HEK293 (cell line): ENCODE measurements at regions not wholly inside any gene's neighbourhood (a gene's known extent, or its start where the extent isn't known, plus 50 kb on each side); places are given as distances from the start of the nearest gene placed in this dataset.

ENCODE experiments used
- CTCF ChIA-PET: fragments of 350-600 bp; formaldehyde crosslinking; extraction: SDS; loops from one replicate; lab custom pipeline; 2021; ENCODE audit warnings: antibody characterized with exemption; lab: Yijun Ruan, JAX
- POLR2A ChIA-PET: fragments of 300-600 bp; formaldehyde crosslinking; extraction: SDS; loops from one replicate; lab custom pipeline; 2020; ENCODE audit warnings: antibody characterized with exemption, inconsistent platforms; lab: Yijun Ruan, JAX
- H3K27ac ChIP-seq: fragments of 200-500 bp; sonication (Bioruptor generic); 2 replicates; pipeline ENCODE4 v1.5.1; 2014; ENCODE audit warnings: low read depth, low read length, control low read depth, inconsistent platforms; ENCODE audit errors: extremely low read depth
- H3K36me3 ChIP-seq, 2 experiments: fragments of 200-500 bp in 1 of 2; sonication (Bioruptor generic) in 1 of 2; 1 replicate in 1 of 2; 2 replicates in 1 of 2; pipeline ENCODE4 v1.5.1; 2014 to 2017; ENCODE audit warnings: inconsistent platforms in 2 of 2, low read length in 2 of 2; ENCODE audit not compliant: control insufficient read depth in 2 of 2, insufficient read depth in 1 of 2
- H3K4me1 ChIP-seq: fragments of 200-500 bp; sonication (Bioruptor generic); 2 replicates; pipeline ENCODE4 v1.5.1; 2014; ENCODE audit warnings: mild to moderate bottlenecking, low read length, inconsistent platforms; ENCODE audit not compliant: control insufficient read depth, insufficient read depth
- H3K4me3 ChIP-seq: 2 replicates; pipeline ENCODE4 v1.5.1; 2011; ENCODE audit warnings: low read depth, mild to moderate bottlenecking, control low read depth, low read length, moderate library complexity
- H3K9me3 ChIP-seq: fragments of 200-500 bp; sonication (Bioruptor generic); 2 replicates; pipeline ENCODE4 v1.5.1; 2014; ENCODE audit warnings: low read depth, low read length, inconsistent platforms; ENCODE audit not compliant: control insufficient read depth, insufficient read depth
- KLF1 ChIP-seq: fragments of 450-650 bp; formaldehyde crosslinking; IDR thresholded peaks from 2 replicates; pipeline ENCODE4 v1.5.1; 2016; ENCODE audit warnings: missing biosample characterization, missing genetic modification characterization
- TCF7L2 ChIP-seq: IDR thresholded peaks from 2 replicates; pipeline ENCODE4 v1.6.1; 2011; ENCODE audit warnings: low read depth, mild to moderate bottlenecking, inconsistent platforms, low read length, moderate library complexity, borderline replicate concordance
- YY2 ChIP-seq: fragments of 450-650 bp; formaldehyde crosslinking; IDR thresholded peaks from 2 replicates; pipeline ENCODE4 v1.5.1; 2016; ENCODE audit warnings: missing biosample characterization, missing genetic modification characterization
- ZBTB10 ChIP-seq: fragments of 450-650 bp; formaldehyde crosslinking; IDR thresholded peaks from 2 replicates; pipeline ENCODE4 v1.5.1; 2016; ENCODE audit warnings: missing biosample characterization, missing genetic modification characterization
- ZBTB44 ChIP-seq: fragments of 450-650 bp; IDR thresholded peaks from 2 replicates; pipeline ENCODE4 v1.5.1; 2018; ENCODE audit warnings: missing biosample characterization, mild to moderate bottlenecking, missing genetic modification characterization
- ZNF10 ChIP-seq: fragments of 450-650 bp; formaldehyde crosslinking; IDR thresholded peaks from 2 replicates; pipeline ENCODE4 v1.5.1; 2017; ENCODE audit warnings: missing biosample characterization, missing genetic modification characterization
- ZNF274 ChIP-seq, 2 experiments: fragments of 200-500 bp in 1 of 2; fragments of 450-650 bp in 1 of 2; sonication (Bioruptor generic) in 1 of 2; formaldehyde crosslinking in 1 of 2; IDR thresholded peaks; 2 replicates each; pipeline versions ENCODE4 v1.5.1 to v1.6.1; 2014 to 2016; ENCODE audit warnings: borderline replicate concordance in 1 of 2, inconsistent platforms in 1 of 2, low read length in 1 of 2, missing biosample characterization in 1 of 2, missing genetic modification characterization in 1 of 2
- ZNF398 ChIP-seq: fragments of 450-650 bp; formaldehyde crosslinking; IDR thresholded peaks from 2 replicates; pipeline ENCODE4 v1.5.1; 2017; ENCODE audit warnings: missing biosample characterization, missing genetic modification characterization
- ZNF433 ChIP-seq: fragments of 450-650 bp; formaldehyde crosslinking; IDR thresholded peaks from 2 replicates; pipeline ENCODE4 v1.5.1; 2016; ENCODE audit warnings: missing biosample characterization, missing genetic modification characterization, low read depth
- ZNF501 ChIP-seq: fragments of 450-650 bp; formaldehyde crosslinking; IDR thresholded peaks from 2 replicates; pipeline ENCODE4 v1.5.1; 2016; ENCODE audit warnings: missing biosample characterization, missing genetic modification characterization
- ZNF513 ChIP-seq: fragments of 450-650 bp; IDR thresholded peaks from 2 replicates; pipeline ENCODE4 v1.5.1; 2018; ENCODE audit warnings: missing biosample characterization, missing genetic modification characterization
- ZNF558 ChIP-seq: fragments of 450-650 bp; formaldehyde crosslinking; IDR thresholded peaks from 2 replicates; pipeline ENCODE4 v1.5.1; 2016; ENCODE audit warnings: missing biosample characterization, missing genetic modification characterization
- ZNF621 ChIP-seq: fragments of 450-650 bp; formaldehyde crosslinking; IDR thresholded peaks from 2 replicates; pipeline ENCODE4 v1.5.1; 2017; ENCODE audit warnings: missing biosample characterization, missing genetic modification characterization
- ZNF624 ChIP-seq: fragments of 450-650 bp; formaldehyde crosslinking; IDR thresholded peaks from 2 replicates; pipeline ENCODE4 v1.5.1; 2017; ENCODE audit warnings: missing biosample characterization, missing genetic modification characterization
- ZNF626 ChIP-seq: fragments of 450-650 bp; sonication (Bioruptor Pico); formaldehyde crosslinking; IDR thresholded peaks from 2 replicates; pipeline ENCODE4 v1.5.1; 2018; ENCODE audit warnings: missing biosample characterization, missing genetic modification characterization, inconsistent platforms
- ZNF704 ChIP-seq: fragments of 450-650 bp; formaldehyde crosslinking; IDR thresholded peaks from 2 replicates; pipeline ENCODE4 v1.5.1; 2016; ENCODE audit warnings: missing biosample characterization, missing genetic modification characterization
- ZSCAN30 ChIP-seq: fragments of 450-650 bp; IDR thresholded peaks from 2 replicates; pipeline ENCODE4 v1.5.1; 2018; ENCODE audit warnings: missing biosample characterization, mild to moderate bottlenecking, missing genetic modification characterization, moderate library complexity
- TF ChIP-seq, protein P1 (sequence below): fragments of 450-650 bp; formaldehyde crosslinking; IDR thresholded peaks from 2 replicates; pipeline ENCODE4 v1.5.1; 2016; ENCODE audit warnings: missing biosample characterization, missing genetic modification characterization, borderline replicate concordance

DNA sequence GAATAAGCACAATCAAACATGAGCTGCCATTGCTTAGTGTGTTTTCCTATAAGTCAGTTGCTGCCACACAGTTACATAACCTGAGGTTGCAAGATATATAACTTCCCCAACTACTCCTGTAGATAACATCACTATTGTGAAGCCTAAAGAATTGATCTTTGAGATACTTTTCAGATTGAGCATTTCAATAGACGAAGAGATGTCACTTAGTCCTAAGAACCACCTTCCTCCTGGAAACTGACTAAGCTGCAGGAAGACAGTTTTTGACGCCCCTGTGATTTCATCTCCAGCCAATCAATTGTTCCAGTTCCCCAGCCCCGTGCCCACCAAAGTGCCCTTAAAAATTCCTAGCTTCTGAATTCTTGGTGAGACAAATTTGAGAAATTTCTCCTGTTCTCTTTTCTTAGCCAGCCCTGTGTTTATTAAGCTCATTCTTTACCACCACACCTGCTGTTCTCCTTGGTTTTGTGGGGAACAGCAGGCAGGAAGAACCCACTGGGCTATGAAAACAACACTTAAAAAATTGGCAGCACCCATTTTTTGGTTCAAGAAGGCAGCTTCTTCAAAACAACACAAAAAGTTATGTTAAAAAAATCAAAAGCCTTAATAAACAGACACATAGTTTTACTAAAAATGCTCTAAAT is 317.1 kb upstream of the PABPC4L start:
- Histone ChIP-seq H3K9me3 (no peaks in the 10 kb centered on the region), H3K27ac (no peak overlapping the region), H3K36me3 (no peaks in the 10 kb centered on the region), H3K4me3 (no peak overlapping the region), H3K4me1 (no peaks in the 10 kb centered on the region)
- TF ChIP-seq ZNF704 (tag by site-specific recombination): no peak
- TF ChIP-seq ZNF501 (tag by site-specific recombination): no peak
- no peak for TF ChIP-seq ZBTB10 (tag by site-specific recombination)
- TF ChIP-seq KLF1 (tag by site-specific recombination): no peak
- no peak for TF ChIP-seq ZNF624
- TF ChIP-seq ZNF513 (tag by site-specific recombination): no peak
- TF ChIP-seq, protein P1, sequence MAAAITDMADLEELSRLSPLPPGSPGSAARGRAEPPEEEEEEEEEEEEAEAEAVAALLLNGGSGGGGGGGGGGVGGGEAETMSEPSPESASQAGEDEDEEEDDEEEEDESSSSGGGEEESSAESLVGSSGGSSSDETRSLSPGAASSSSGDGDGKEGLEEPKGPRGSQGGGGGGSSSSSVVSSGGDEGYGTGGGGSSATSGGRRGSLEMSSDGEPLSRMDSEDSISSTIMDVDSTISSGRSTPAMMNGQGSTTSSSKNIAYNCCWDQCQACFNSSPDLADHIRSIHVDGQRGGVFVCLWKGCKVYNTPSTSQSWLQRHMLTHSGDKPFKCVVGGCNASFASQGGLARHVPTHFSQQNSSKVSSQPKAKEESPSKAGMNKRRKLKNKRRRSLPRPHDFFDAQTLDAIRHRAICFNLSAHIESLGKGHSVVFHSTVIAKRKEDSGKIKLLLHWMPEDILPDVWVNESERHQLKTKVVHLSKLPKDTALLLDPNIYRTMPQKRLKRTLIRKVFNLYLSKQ (tag by site-specific recombination): no peak
- no peak for TF ChIP-seq ZNF433 (tag by site-specific recombination)
- TF ChIP-seq ZNF626 (tag by site-specific recombination): no peak
- TF ChIP-seq ZNF621: no peak
- no peak for TF ChIP-seq ZNF558 (tag by site-specific recombination)
- TF ChIP-seq TCF7L2: no peak
- TF ChIP-seq ZBTB44: no peak
- TF ChIP-seq ZNF274 (IDR thresholded peaks at IDR 0.05; ENCODE audit: low read length): no peak
- no peak for TF ChIP-seq ZNF274 (tag by site-specific recombination; IDR thresholded peaks at IDR 0.05; ENCODE audit: borderline replicate concordance)
- CTCF ChIA-PET: no interaction called here
- POLR2A ChIA-PET: no interaction called here

DNA sequence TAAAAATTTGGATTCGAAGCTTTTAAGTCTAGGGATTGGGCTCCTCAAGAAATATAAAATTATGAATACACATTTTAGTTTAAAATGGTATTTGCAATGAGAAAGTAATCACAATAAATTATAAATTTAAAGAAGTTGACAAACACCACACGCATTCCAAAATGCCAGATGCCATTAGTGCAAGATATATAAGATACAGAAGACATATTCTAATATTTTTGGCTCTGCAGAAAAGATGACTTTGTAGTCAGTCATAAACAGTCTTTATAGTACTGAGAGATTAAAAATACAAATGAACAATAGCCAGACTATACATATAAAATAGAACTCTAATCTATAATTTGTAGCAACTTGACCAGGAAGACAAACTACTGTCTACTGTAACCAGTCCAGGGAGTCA is 309.0 kb upstream of the PABPC4L start:
- no peak overlapping the region for H3K4me3 ChIP-seq
- H3K36me3 ChIP-seq: no peaks in the 10 kb centered on the region
- TF ChIP-seq ZNF398 (tag by site-specific recombination): no peak
- TF ChIP-seq ZNF10 (tag by site-specific recombination): no peak
- no peak for TF ChIP-seq ZSCAN30 (tag by site-specific recombination)
- TF ChIP-seq YY2 (tag by site-specific recombination): no peak
- CTCF ChIA-PET: no interaction called here
- POLR2A ChIA-PET: no interaction called here
- no peak overlapping the region for H3K27ac ChIP-seq
- no peaks in the 10 kb centered on the region for H3K4me1 ChIP-seq
- no peaks in the 10 kb centered on the region for H3K9me3 ChIP-seq
